SU-DHL-6 (cell line): ENCODE measurements at regions not wholly inside any gene's neighbourhood (a gene's known extent, or its start where the extent isn't known, plus 50 kb on each side); places are given as distances from the start of the nearest gene placed in this dataset.

Experiments used
- H2AFZ ChIP-seq: fragments of 200-600 bp; sonication (generic); 2 replicates; pipeline ENCODE4 v1.6.1; 2014; ENCODE audit warnings: low read depth, mild to moderate bottlenecking, moderate library complexity, mixed read lengths, antibody characterized with exemption, low read length; ENCODE audit not compliant: severe bottlenecking
- H3F3A ChIP-seq: fragments of 200-600 bp; shearing (Covaris generic); 2 replicates; pipeline ENCODE4 v1.6.0; 2016; ENCODE audit warnings: antibody characterized with exemption, mild to moderate bottlenecking; ENCODE audit not compliant: insufficient read depth
- H3K27ac ChIP-seq: fragments of 200-600 bp; sonication (generic); 2 replicates; pipeline ENCODE4 v1.5.1; 2016; ENCODE audit warnings: low read depth, mild to moderate bottlenecking, low read length, moderate library complexity, mixed read lengths
- H3K27me3 ChIP-seq: fragments of 200-600 bp; sonication (generic), shearing (Covaris generic); 2 replicates; pipeline ENCODE4 v1.6.0; 2014; ENCODE audit warnings: mild to moderate bottlenecking, low read length
- H3K36me3 ChIP-seq: fragments of 200-600 bp; sonication (generic); 2 replicates; pipeline ENCODE4 v1.6.1; 2014; ENCODE audit warnings: mild to moderate bottlenecking, low read length, mixed read lengths
- H3K4me2 ChIP-seq: fragments of 300-600, 200-600 bp; shearing (Covaris generic), sonication (generic); 2 replicates; pipeline ENCODE4 v1.6.0; 2014; ENCODE audit warnings: low read length, low read depth, mild to moderate bottlenecking; ENCODE audit not compliant: poor library complexity, severe bottlenecking
- H3K4me3 ChIP-seq: fragments of 200-600 bp; sonication (generic); 2 replicates; pipeline ENCODE4 v1.5.1; 2014; ENCODE audit warnings: antibody characterized with exemption, low read length, mild to moderate bottlenecking, mixed read lengths; ENCODE audit not compliant: insufficient read depth, poor library complexity, severe bottlenecking
- H3K79me2 ChIP-seq: fragments of 200-600 bp; sonication (generic); 2 replicates; pipeline ENCODE4 v1.6.1; 2014; ENCODE audit warnings: mild to moderate bottlenecking, low read length, moderate library complexity; ENCODE audit not compliant: insufficient read depth
- H3K9ac ChIP-seq: fragments of 200-600 bp; sonication (generic); 2 replicates; pipeline ENCODE4 v1.7.0; 2014; ENCODE audit warnings: mild to moderate bottlenecking, low read length
- H3K9me2 ChIP-seq: fragments of 200-600 bp; sonication (generic); replicated peaks from 2 replicates; pipeline ENCODE4 v1.6.1; 2014; ENCODE audit warnings: low read length; ENCODE audit not compliant: insufficient read depth
- H3K9me3 ChIP-seq: fragments of 200-600 bp; sonication (generic); 2 replicates; pipeline ENCODE4 v1.6.1; 2014; ENCODE audit warnings: low read length, mixed read lengths; ENCODE audit not compliant: insufficient read depth
- H4K20me1 ChIP-seq: fragments of 200-600 bp; sonication (generic); 2 replicates; pipeline ENCODE4 v1.6.1; 2014; ENCODE audit warnings: low read depth, mild to moderate bottlenecking, antibody characterized with exemption, low read length, moderate library complexity, mixed read lengths
- EZH2phosphoT487 ChIP-seq: fragments of 200-600 bp; sonication (generic), shearing (Covaris generic); conservative IDR thresholded peaks from 2 replicates; pipeline ENCODE4 v1.6.1; 2018; ENCODE audit warnings: mild to moderate bottlenecking, antibody characterized with exemption, low read length, moderate library complexity, mixed read lengths
- TF ChIP-seq, protein P1 (sequence below): fragments of 200-600 bp; sonication (generic); IDR thresholded peaks from one replicate; pipeline ENCODE4 v1.5.1; 2017; ENCODE audit warnings: antibody characterized with exemption, mild to moderate bottlenecking, low read length, moderate library complexity; ENCODE audit not compliant: insufficient read depth, poor library complexity, severe bottlenecking

- Histone ChIP-seq H3F3A (no peaks in the 10 kb centered on the region), H3K79me2 (no peaks in the 10 kb centered on the region), H3K27ac (no peak overlapping the region), H3K9me2 (no peaks in the 10 kb centered on the region), H3K36me3 (no peaks in the 10 kb centered on the region), H3K27me3 (no peaks in the 10 kb centered on the region), H3K4me2 (no peak overlapping the region), H2AFZ (no peak overlapping the region), H4K20me1 (no peaks in the 10 kb centered on the region), H3K9ac (no peak overlapping the region), H3K4me3 (no peak overlapping the region), H3K9me3 (no peaks in the 10 kb centered on the region)
- TF ChIP-seq EZH2phosphoT487: no peak
- TF ChIP-seq, protein P1, sequence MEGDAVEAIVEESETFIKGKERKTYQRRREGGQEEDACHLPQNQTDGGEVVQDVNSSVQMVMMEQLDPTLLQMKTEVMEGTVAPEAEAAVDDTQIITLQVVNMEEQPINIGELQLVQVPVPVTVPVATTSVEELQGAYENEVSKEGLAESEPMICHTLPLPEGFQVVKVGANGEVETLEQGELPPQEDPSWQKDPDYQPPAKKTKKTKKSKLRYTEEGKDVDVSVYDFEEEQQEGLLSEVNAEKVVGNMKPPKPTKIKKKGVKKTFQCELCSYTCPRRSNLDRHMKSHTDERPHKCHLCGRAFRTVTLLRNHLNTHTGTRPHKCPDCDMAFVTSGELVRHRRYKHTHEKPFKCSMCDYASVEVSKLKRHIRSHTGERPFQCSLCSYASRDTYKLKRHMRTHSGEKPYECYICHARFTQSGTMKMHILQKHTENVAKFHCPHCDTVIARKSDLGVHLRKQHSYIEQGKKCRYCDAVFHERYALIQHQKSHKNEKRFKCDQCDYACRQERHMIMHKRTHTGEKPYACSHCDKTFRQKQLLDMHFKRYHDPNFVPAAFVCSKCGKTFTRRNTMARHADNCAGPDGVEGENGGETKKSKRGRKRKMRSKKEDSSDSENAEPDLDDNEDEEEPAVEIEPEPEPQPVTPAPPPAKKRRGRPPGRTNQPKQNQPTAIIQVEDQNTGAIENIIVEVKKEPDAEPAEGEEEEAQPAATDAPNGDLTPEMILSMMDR: no peak
These were observed 835.3 kb downstream of the EPHA4 start for GRCh38 chr2:220736778-220737177.

- Histone ChIP-seq H3K79me2 (no peaks in the 10 kb centered on the region), H3K36me3 (no peaks in the 10 kb centered on the region), H3F3A (no peaks in the 10 kb centered on the region), H3K27me3 (no peaks in the 10 kb centered on the region), H3K9ac (no peak overlapping the region), H3K4me2 (no peak overlapping the region), H3K4me3 (no peak overlapping the region), H3K9me3 (no peaks in the 10 kb centered on the region), H2AFZ (no peak overlapping the region), H3K27ac (no peak overlapping the region), H3K9me2 (no peaks in the 10 kb centered on the region), H4K20me1 (no peaks in the 10 kb centered on the region)
- TF ChIP-seq, protein P1: no peak
- no peak for TF ChIP-seq EZH2phosphoT487
These were observed 828.9 kb downstream of the EPHA4 start for GRCh38 chr2:220743203-220743602.

DNA sequence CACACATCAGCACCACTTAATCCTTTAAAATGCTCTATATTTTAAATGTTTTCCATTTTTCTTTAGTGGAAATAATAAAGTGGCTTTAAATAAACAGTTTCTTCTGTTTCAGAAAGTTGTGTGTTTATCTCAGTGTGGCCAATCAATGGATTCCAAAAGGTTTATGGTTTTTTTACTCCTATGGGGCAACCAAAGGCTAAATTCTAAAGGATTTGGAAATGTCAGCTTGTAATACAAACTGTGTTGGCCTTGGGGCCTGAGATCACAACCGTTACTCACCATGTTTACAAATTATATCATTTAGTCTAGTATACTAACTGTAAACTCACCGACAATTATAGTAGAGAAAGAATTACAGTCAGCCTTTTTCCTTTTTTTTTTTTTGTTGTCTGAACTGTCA lies 827.2 kb downstream of the EPHA4 start:
- Histone ChIP-seq H3F3A (no peaks in the 10 kb centered on the region), H3K9me2 (no peaks in the 10 kb centered on the region), H3K9me3 (no peaks in the 10 kb centered on the region), H3K36me3 (no peaks in the 10 kb centered on the region), H3K4me3 (no peak overlapping the region), H4K20me1 (no peaks in the 10 kb centered on the region), H3K27ac (no peak overlapping the region), H3K79me2 (no peaks in the 10 kb centered on the region), H3K4me2 (no peak overlapping the region), H3K27me3 (no peaks in the 10 kb centered on the region), H3K9ac (no peak overlapping the region), H2AFZ (no peak overlapping the region)
- TF ChIP-seq, protein P1: no peak
- no peak for TF ChIP-seq EZH2phosphoT487
